KBM-7 (cell line): ENCODE measurements at regions not wholly inside any gene's neighbourhood (a gene's known extent, or its start where the extent isn't known, plus 50 kb on each side); places are given as distances from the start of the nearest gene placed in this dataset.

ENCODE experiments used
- DNase-seq: peaks from one replicate; pipeline ENCODE4 v3.0.0-alpha.2; 2015
- in situ Hi-C: fragments of 300-500 bp; cut with MboI; formaldehyde crosslinking; loops from 2 replicates; pipeline ENCODE4 v1.14.3; 2020; ENCODE audit warnings: low sequenced_read_pairs, low pct_unique_long_range_greater_than_20kb, mixed read lengths

DNA sequence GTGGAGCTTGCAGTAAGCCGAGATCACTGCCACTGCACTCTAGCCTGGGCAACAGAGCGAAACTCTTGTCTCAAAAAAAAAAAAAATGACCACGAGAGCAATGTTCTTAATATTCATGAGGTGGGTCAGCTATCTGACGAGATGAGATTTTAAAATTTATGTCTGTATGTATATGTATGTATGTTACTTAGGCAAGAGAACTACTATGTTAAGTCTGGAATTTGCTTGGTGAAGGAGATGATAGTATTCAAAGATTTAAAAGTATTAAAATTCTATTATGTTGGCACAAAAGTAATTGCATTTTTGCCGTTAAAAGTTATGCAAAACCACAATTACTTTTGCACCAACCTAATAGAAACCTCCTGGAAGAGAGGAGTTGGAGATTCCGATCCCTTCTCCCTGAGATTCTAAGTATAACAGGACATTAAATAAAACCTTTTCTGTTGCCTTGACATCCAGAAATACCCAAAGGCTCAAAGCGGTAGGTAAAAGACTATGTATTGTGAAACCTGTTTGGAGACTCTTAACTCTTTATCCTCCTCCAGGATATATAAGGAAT is 114.3 kb upstream of the TNS3 start:
- DNase-seq: no peak
- in situ Hi-C loops: no loop called here

DNA sequence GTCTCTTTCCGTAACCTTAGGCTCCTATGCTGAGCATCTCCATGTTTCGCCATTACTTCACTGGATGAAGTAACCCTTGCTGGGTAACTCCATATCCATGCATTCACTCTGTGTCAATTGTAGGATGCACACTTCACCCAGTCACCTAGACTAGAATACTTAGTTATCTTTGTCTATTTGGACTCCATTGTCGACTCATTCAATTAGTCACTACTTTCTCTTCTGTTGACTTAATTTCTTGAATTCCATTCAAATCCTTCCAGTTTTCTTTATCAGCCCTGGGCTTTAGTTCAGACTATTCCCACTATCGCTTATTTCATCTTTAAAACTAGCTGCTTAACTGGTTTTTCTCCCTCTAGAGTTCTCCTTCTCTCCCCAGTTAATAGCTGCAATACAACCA is 111.3 kb upstream of the TNS3 start:
- DNase-seq: no peak

DNA sequence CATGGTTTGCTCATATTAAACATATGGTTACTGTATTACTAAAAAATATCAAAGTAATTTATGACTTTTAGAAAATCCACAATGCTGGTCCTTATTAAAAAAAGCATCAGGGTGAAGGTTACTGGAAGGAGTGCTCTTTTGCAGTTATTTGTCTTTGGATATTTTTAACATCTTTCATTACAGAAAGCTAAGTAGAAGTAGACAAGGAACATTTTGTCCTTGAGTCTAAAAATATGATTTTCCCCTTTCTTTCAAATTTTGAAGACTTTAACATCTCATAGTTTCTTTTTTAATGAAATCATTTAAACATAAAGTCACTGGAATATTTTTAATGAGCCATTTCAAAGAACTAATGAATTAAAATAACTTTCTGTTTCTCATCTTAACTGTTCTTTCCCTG is 110.1 kb upstream of the TNS3 start:
- in situ Hi-C loops: no loop called here
- no peak for DNase-seq

More for the DNA sequence above, 111.3 kb upstream of the TNS3 start:
- in situ Hi-C loops: no loop called here

DNA sequence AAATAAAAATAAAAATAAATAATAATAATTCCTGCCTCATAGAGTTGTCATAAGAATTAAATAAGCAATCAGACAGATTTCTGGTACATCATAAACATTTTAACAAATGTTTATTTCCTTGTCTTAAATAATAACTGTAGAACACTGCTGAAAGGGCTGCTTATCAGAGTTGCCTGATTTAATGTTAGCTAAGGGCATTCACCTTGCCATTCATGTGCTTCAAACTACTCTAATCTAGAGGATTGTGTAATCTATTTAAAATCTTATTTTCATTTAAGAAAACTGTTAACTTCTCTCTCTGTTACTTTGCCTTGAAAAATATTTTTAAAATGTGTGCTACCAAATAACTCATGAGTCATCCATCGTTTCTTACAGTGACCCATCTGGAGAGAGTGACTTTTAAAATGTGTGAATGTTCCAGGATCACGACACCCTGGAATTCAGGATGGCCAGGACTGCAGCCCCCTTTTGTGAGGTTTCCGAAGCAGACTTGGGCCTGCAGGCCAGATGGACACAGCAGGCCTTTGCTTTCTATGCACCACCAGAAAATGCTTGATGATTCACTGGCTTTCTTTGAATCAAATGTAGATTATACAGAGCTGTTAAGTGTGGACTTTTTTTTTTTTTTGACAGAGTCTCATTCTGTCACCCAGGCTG is 109.1 kb upstream of the TNS3 start:
- no peak for DNase-seq

DNA sequence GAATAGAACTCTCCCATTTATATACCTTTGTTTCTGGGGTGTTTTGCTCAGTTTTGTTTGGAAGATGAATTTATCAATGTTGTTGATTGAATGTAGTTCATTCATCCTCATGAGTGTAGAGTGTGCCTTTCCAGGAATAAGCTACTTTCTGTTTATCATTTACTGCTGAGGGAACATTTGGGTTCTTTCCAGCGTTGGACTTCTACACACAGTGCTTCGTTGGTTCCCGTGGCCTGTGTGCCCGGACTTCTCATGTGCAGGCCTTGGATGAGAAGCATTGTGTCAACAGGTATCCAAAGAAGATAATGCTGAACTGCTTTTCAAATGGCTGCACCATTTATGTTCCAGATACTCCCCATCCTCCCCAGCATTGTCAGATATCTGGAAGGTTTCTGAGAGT is 107.6 kb upstream of the TNS3 start:
- in situ Hi-C loops: no loop called here
- DNase-seq: no peak

More for the DNA sequence above, 109.1 kb upstream of the TNS3 start:
- in situ Hi-C loops: no loop called here

DNA sequence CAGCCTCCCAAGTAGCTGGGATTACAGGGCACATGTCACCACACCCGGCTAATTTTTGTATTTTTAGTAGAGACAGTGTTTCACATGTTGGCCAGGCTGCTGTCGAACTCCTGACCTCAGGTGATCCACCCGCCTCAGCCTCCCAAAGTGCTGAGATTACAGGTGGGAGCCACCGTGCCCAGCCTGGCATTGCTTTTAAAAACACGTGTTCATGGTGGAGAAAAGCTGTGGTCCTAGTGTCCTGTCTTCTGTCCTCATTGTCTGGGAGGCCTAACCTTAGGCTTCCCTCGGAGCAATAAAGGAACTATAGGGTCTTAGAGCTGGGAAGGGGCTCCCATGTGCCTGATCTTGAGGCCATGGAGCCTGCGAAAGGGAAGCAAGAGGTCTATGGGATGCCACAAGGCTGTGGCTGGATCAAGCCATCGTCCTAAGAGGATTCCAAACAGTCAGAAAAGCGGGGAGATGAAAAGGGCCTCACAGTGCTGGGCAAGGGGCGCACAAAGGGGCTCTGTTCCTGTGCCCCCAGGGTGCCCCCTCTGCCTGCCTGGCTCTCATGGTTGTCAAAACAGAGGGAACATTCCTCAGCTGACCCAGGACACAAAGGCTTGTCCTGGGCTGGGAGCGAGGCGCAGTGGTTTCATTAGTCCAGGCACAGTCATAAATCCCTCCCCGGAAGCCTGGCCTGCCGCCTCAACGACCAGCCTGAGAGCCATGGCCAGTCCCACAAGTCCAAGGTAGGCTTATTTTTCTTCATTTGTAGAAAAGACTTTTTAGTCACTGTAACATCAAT is 106.6 kb upstream of the TNS3 start:
- DNase-seq: no peak
- in situ Hi-C loops: no loop called here

DNA sequence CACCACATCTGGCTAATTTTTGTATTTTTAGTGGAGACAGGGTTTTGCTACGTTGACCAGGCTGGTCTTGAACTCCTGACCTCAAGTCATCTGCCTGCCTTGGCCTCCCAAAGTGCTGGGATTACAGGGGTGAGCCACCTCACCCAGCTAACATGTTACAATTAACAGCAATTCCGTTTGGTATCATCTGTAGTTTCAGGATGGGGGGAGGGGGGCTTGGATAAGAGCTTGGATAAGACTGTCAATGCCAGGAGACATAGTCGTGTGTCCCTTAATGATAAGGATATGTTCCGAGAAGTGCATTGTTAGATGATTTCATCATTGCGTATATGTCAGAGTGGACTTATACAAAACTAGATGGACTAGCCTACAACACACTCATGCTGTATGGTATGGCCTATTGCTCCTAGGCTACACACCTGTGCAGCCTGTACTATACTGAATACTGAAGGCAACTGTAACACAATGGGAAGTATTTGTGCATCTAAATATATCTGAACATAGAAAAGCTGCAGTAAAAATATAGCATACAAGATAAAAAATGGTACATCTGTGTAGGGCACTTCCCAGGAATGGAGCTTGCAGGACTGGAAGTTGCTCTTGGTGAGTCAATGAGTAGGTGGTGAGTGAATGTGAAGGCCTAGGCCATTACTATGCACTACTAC is 103.9 kb upstream of the TNS3 start:
- in situ Hi-C loops: no loop called here
- no peak for DNase-seq

DNA sequence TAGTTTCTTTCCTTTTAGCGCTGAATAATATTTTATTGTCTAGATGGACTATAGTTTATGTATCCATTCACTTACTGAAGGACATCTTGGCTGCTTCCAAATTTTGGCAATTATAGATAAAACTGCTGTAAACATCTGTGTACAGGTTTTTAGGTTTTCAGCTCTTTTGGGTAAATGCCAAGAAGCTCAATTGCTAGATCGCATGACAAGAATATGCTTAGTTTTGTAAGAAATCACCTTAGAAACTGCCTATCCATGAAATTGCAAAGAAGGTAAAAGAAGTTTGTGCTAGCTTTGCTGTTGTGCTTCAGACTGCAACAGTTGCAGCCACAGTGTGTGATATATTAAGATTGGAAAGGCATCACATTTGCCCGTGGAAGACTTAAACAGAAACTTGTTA is 103.2 kb upstream of the TNS3 start:
- DNase-seq: no peak
- in situ Hi-C loops: no loop called here

DNA sequence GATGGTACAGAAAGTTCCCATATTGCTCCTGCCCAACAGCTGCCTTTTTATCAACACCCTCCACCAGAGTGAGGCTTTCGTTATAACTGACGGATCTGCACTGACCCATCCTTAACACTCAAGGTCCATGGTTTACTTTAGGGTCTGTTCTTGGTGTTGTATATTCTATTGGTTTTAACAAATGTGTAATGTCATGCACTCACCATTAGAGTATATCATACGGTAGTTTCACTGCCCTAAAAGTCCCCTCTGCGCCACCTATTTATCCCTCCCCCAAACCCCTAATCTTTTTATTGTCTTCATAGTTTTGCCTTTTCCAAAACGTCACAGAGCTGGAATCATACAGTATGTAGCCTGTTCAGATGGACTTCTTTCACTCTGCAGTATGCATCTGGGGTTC is 102.8 kb upstream of the TNS3 start:
- DNase-seq: no peak
- in situ Hi-C loops: no loop called here

DNA sequence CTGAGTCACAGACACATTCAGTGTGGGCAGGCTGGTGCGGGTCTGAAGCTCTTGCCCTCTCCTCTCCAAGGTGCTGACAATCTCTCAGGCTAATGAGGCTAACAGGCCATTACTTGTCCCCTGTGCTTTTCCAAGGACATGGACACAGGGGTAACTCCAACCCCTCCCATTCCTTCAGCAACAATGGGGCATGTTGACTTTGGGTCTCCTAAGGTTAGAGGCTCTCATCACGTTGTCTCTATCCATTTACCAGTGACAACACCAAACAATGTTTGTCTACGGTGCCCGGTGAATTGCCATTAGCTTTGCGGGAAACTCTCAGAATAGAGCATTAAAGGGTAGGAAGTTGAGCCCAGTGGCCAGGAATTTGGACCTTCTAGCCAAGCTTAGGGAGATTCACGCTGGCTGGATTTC is 101.6 kb upstream of the TNS3 start:
- in situ Hi-C loops: no loop called here
- no peak for DNase-seq

DNA sequence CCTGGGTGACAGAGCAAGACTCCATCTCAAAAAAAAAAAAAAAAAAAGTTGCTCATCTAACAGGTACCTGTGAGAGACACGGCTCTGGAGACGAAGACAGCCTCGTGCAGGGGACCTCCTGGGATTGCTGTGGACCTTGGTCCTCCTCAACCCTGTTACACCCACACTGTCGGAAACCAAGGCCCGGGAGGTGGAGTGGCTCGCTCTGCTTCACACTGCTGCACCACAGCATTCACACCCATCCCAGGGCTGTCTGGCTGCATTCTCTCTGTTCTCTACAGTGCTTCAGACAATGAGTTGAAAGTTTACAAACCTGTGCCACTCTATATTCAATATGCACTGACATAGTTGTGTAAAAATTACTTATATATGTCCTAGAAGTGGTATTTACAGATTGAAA is 101.0 kb upstream of the TNS3 start:
- in situ Hi-C loops: no loop called here
- no peak for DNase-seq

DNA sequence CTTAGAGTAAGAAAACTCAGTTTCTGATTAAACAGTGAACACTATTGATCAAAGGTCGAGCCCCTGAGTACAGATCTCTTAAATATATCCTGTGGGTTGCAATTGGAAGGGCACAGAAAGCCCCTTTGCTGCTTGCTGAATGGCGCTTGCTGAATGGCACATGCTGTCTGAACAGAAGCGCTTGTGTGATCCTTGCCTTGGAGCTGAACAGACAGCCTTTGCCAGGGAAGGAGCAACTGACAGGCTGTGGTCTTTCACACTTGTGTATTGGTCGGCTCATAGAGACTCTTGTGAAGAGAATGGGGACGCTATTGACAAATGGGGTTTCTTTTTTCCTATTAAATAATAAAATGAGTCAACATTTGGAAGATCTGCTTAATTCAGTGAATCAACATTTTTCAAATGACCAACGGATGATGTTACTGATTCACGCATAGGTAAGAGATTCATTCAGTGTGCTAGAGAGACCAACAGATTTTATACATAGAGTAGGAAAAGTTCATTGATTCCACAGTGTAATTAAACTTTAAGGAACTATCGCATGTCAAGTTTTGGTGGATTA is 99.4 kb upstream of the TNS3 start:
- DNase-seq: no peak
- in situ Hi-C loops: no loop called here

DNA sequence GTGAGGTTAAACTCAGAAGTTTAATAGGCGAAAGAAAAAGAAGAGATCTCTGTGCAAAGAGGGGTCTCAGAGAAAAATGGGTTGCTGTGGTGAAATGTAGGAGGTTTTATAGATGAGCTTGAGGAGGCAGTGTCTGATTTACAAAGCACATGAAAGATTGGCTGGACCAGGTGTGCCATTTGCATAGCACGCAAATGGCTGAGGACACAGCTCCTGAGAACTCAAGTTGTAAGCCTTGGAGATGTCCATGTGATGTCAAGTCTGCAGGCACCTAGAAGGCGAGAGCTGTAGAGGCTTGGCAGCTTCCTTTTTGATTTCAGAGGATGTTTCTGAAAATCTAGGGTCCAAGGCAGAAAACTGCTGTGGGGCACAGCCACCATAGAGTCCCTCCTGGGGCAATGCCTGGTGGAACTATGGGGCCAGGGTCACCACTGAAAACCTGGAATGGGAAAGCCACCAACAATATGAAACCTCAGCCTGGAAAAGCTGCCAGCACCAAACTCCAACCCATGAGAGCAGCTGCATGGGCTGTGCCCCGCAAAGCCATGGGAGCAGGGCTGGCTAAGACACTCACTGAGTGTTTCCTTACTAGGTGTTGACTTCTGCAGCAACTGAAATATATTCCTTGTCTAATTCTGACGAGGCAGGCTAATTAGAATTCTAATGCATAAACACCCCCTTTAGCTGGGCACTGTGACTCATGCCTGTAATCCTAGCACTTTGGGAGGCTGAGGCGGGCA is 96.9 kb upstream of the TNS3 start:
- in situ Hi-C loops: no loop called here

DNA sequence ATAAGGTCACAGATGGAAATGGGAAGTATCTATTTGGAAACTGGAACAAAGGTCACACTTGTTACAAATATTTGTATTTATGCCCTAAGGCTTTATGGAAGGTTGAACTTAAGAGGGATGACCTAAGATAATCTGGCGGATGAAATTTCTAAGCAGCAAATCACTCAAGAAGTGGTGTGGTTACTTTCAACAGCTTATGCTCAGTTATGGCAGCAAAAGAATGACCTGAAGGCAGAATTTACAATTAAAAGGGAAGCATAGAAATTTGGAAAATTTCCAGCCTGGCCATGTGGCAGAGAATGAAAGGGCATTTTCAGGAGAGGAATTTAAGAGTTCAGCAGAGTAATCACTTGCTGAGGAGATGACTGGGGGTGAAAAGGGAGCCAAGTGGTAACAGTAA is 95.8 kb upstream of the TNS3 start:
- in situ Hi-C loops: no loop called here
- DNase-seq: no peak

More for the DNA sequence above, 96.9 kb upstream of the TNS3 start:
- no peak for DNase-seq

DNA sequence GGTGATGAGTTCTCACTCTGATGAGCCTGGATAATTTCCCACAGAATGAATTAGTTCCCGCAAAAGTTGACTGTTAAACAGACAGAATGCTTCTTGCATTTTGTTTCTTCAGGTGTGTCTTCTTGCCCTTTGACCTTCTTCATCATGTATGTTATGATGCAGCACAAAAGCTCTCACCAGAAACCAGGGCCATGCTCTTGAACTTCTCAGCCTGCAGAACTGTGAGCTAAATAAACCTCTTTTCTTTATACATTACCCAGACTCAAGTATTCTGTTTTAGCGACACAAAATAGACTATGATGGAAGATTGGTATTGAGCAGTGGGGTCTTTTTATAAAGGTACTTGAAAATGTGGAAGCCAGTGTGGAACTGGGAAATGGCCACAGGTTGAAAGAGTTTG is 95.2 kb upstream of the TNS3 start:
- in situ Hi-C loops: no loop called here
- DNase-seq: no peak

DNA sequence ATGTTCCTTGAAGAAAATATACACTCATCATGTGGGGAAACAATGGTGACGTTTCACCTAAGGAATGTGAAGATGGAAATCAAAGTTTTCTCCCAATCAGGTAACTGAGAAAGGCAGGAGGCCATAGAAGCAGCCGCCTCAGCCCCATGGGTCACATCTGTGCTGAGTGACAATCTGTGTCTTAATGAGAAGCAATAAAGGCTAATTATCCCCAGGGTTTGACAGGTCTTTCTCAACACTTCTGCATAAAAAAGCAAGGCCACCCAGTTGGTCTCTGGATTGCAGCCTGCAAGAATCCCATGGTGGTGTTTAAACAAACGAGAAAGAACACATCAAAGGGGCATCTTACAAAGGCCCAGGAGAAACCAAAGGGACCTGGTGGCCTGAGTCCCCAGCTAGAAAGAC is 91.1 kb upstream of the TNS3 start:
- in situ Hi-C loops: no loop called here
- DNase-seq: no peak

DNA sequence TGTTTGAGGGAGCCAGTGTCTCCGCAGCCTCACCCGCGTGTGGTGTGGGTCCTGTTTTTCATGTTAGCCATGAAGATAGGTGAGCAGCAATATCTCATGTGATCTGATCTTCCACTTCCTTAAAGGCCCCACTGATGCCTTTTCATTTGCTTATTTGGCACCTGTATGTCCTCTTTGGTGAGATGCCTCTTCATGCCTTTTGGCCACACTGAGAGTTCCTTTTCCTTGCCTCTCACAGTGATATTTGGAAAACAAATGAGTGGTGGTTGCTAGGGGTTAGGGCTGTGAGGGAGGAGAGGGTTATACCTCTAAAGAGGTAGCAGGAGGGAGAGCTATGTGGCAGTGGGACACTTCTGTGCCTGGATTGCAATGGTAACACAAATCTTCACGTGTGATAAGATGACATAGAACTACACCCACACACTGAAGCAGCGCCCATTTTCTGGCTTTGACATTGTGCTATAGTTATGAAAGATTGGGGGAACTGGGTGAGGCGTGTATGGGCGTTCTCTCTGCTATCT is 90.4 kb upstream of the TNS3 start:
- in situ Hi-C loops: no loop called here
- DNase-seq: no peak

DNA sequence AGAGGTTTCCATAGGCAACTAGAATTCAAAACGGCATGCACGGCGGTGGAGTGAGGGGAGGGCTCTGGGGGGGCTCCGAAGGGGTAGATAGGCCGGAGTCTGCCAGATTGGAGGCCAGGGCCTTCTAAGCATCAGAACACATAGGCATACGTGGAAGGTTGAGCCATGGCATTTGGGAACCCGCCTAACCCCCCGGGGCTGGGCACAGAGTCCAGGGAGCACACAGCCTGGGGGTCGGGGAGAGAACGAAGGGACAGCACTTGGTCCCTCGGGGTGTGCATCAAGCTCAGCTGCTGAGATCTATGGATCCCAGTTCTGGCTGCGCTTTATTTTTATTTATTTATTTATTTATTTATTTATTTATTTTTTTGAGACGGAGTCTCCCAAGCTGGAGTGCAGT is 89.4 kb upstream of the TNS3 start:
- in situ Hi-C loops: no loop called here

DNA sequence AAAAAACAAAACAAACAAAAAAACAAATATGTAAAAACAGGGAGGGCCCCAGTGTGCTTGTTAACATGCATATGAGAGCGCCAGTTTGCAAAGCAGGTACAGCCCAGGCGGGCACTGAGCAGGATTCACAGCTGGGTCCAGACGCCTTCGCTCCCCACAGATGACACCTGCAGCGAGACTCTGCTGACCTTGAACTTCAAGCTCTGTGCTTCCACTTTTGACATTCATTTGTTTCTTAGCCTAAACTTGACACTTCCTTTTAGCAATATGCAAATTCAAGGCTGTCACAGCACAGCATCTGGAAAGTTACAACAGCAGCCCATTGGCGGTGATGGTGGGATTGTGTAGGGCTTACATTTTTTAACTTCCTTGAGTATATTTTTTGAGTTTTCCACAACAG is 88.8 kb upstream of the TNS3 start:
- in situ Hi-C loops: no loop called here
- peak; percentile 15 for DNase-seq

More for the DNA sequence above, 89.4 kb upstream of the TNS3 start:
- DNase-seq: no peak
